H9 (cell line): ENCODE measurements at regions not wholly inside any gene's neighbourhood (a gene's known extent, or its start where the extent isn't known, plus 50 kb on each side); places are given as distances from the start of the nearest gene placed in this dataset.

Source experiments
- DNase-seq: peaks from one replicate; pipeline ENCODE4 v3.0.0-alpha.2; 2017
- H2AFZ ChIP-seq: one replicate; pipeline ENCODE4 v1.6.1; 2013; ENCODE audit warnings: mild to moderate bottlenecking, low read length, control low read depth, moderate library complexity
- H2AK5ac ChIP-seq: 2 replicates; pipeline ENCODE4 v1.6.1; 2013; ENCODE audit warnings: low read length, control low read depth, mixed read lengths; ENCODE audit not compliant: insufficient read length
- H2BK120ac ChIP-seq: one replicate; pipeline ENCODE4 v1.6.1; 2013; ENCODE audit warnings: low read depth, mild to moderate bottlenecking, low read length, control low read depth, inconsistent platforms; ENCODE audit not compliant: poor library complexity, severe bottlenecking
- H2BK12ac ChIP-seq: 2 replicates; pipeline ENCODE4 v1.6.1; 2013; ENCODE audit warnings: low read length, control low read depth, mixed read lengths, low read depth; ENCODE audit not compliant: insufficient read length
- H2BK15ac ChIP-seq: 2 replicates; pipeline ENCODE4 v1.6.1; 2013; ENCODE audit warnings: low read depth, low read length, control low read depth
- H2BK20ac ChIP-seq: one replicate; pipeline ENCODE4 v1.6.1; 2013; ENCODE audit warnings: low read depth, mild to moderate bottlenecking, low read length, control low read depth, inconsistent platforms; ENCODE audit not compliant: poor library complexity, severe bottlenecking
- H2BK5ac ChIP-seq: 2 replicates; pipeline ENCODE4 v1.6.1; 2013; ENCODE audit warnings: low read length, control low read depth, mixed read lengths; ENCODE audit not compliant: insufficient read length
- H3K14ac ChIP-seq: 2 replicates; pipeline ENCODE4 v1.6.1; 2013; ENCODE audit warnings: low read length, control low read depth; ENCODE audit not compliant: insufficient read depth
- H3K18ac ChIP-seq: 2 replicates; pipeline ENCODE4 v1.6.1; 2013; ENCODE audit warnings: low read depth, mild to moderate bottlenecking, mixed read lengths, low read length, control low read depth; ENCODE audit not compliant: insufficient read length
- H3K23ac ChIP-seq: 2 replicates; pipeline ENCODE4 v1.6.1; 2013; ENCODE audit warnings: low read length, control low read depth, mixed read lengths, low read depth; ENCODE audit not compliant: insufficient read length
- H3K23me2 ChIP-seq: 2 replicates; pipeline ENCODE4 v1.6.1; 2013; ENCODE audit warnings: low read depth, mild to moderate bottlenecking, mixed read lengths, low read length, control low read depth; ENCODE audit not compliant: insufficient read length, poor library complexity, severe bottlenecking
- H3K27ac ChIP-seq: 2 replicates; pipeline ENCODE4 v1.5.1; 2013; ENCODE audit warnings: low read length, control low read depth, mixed read lengths, low read depth; ENCODE audit not compliant: insufficient read length
- H3K27me3 ChIP-seq: 2 replicates; pipeline ENCODE4 v1.6.1; 2013; ENCODE audit warnings: low read length, control low read depth, inconsistent platforms; ENCODE audit not compliant: insufficient read depth
- H3K4ac ChIP-seq: 2 replicates; pipeline ENCODE4 v1.6.1; 2013; ENCODE audit warnings: low read depth, mild to moderate bottlenecking, control low read depth, inconsistent platforms, low read length, moderate library complexity
- H3K4me1 ChIP-seq: 2 replicates; pipeline ENCODE4 v1.6.1; 2013; ENCODE audit warnings: low read length, control low read depth, inconsistent platforms; ENCODE audit not compliant: insufficient read depth
- H3K4me2 ChIP-seq: 2 replicates; pipeline ENCODE4 v1.6.1; 2013; ENCODE audit warnings: low read length, control low read depth, mixed read lengths; ENCODE audit not compliant: insufficient read length, insufficient read depth
- H3K56ac ChIP-seq: 2 replicates; pipeline ENCODE4 v1.6.1; 2013; ENCODE audit warnings: low read depth, mild to moderate bottlenecking, mixed read lengths, low read length, control low read depth; ENCODE audit not compliant: insufficient read length
- H3K79me1 ChIP-seq: 2 replicates; pipeline ENCODE4 v1.6.1; 2013; ENCODE audit warnings: low read depth, mild to moderate bottlenecking, moderate library complexity, low read length, control low read depth, inconsistent platforms; ENCODE audit not compliant: insufficient read depth, poor library complexity, severe bottlenecking
- H3K79me2 ChIP-seq: 2 replicates; pipeline ENCODE4 v1.6.1; 2013; ENCODE audit warnings: low read length, control low read depth, inconsistent platforms; ENCODE audit not compliant: insufficient read depth
- H3K9ac ChIP-seq: 2 replicates; pipeline ENCODE4 v1.6.1; 2013; ENCODE audit warnings: low read length, control low read depth, mixed read lengths; ENCODE audit not compliant: insufficient read length; ENCODE audit errors: extremely low read depth
- H3K9me3 ChIP-seq: one replicate; pipeline ENCODE4 v1.6.1; 2013; ENCODE audit warnings: low read depth, low read length, inconsistent platforms; ENCODE audit not compliant: control insufficient read depth
- H3T11ph ChIP-seq: one replicate; pipeline ENCODE4 v1.6.1; 2013; ENCODE audit warnings: mild to moderate bottlenecking, low read length, control low read depth, inconsistent platforms
- H4K20me1 ChIP-seq: one replicate; pipeline ENCODE4 v1.6.1; 2013; ENCODE audit not compliant: control insufficient read depth, insufficient read length, insufficient read depth
- H4K5ac ChIP-seq: 2 replicates; pipeline ENCODE4 v1.6.1; 2013; ENCODE audit warnings: low read depth, mild to moderate bottlenecking, mixed read lengths, low read length, control low read depth; ENCODE audit not compliant: insufficient read length
- H4K8ac ChIP-seq: replicated peaks from 2 replicates; pipeline ENCODE4 v1.6.1; 2013; ENCODE audit warnings: low read length, control low read depth, mixed read lengths, low read depth; ENCODE audit not compliant: insufficient read length
- H4K91ac ChIP-seq: 2 replicates; pipeline ENCODE4 v1.6.1; 2013; ENCODE audit warnings: low read depth, mild to moderate bottlenecking, moderate library complexity, mixed read lengths, low read length, control low read depth; ENCODE audit not compliant: insufficient read length
- H3K27ac Mint-ChIP-seq, 3 experiments: 2 replicates in 2 of 3; 3 replicates in 1 of 3; pipeline ENCODE4 v1.8.0; 2020 to 2021; ENCODE audit warnings: mixed read lengths in 3 of 3, mild to moderate bottlenecking in 1 of 3, moderate library complexity in 1 of 3
- H3K27me3 Mint-ChIP-seq: 2 replicates; pipeline ENCODE4 v1.8.0; 2021; ENCODE audit warnings: low read depth, mild to moderate bottlenecking, moderate library complexity, mixed read lengths
- H3K36me3 Mint-ChIP-seq, 3 experiments: 2 replicates in 2 of 3; 3 replicates in 1 of 3; pipeline ENCODE4 v1.8.0; 2020 to 2021; ENCODE audit warnings: low read depth in 3 of 3, mixed read lengths in 3 of 3; ENCODE audit not compliant: insufficient read depth in 1 of 3
- H3K4me1 Mint-ChIP-seq, 2 experiments: 2 replicates each; pipeline ENCODE4 v1.8.0; 2020; ENCODE audit warnings: mixed read lengths in 2 of 2
- H3K4me3 Mint-ChIP-seq, 2 experiments: 2 replicates in 1 of 2; 3 replicates in 1 of 2; pipeline ENCODE4 v1.8.0; 2020 to 2021; ENCODE audit warnings: mild to moderate bottlenecking in 2 of 2, mixed read lengths in 2 of 2, moderate library complexity in 1 of 2
- H3K9me3 Mint-ChIP-seq, 2 experiments: 2 replicates in 1 of 2; 3 replicates in 1 of 2; pipeline ENCODE4 v1.8.0; 2020; ENCODE audit warnings: mild to moderate bottlenecking in 2 of 2, mixed read lengths in 2 of 2, moderate library complexity in 1 of 2
- CTCF ChIP-seq: fragments of 200-600 bp; sonication (generic); conservative IDR thresholded peaks from 3 replicates; pipeline ENCODE4 v1.8.0; 2021; ENCODE audit warnings: antibody characterized with exemption, mild to moderate bottlenecking
- WGBS: extraction: QIAGEN DNeasy Blood & Tissue Kit; methylation state at CpG from one replicate; pipeline ENCODE4 v1.1.7; 2013; ENCODE audit warnings: missing lambda C conversion rate, low lambda C conversion rate, mixed read lengths; ENCODE audit not compliant: insufficient read length; ENCODE audit errors: extremely low coverage; 5-methylcytosine and 5-hydroxymethylcytosine counted together

DNA sequence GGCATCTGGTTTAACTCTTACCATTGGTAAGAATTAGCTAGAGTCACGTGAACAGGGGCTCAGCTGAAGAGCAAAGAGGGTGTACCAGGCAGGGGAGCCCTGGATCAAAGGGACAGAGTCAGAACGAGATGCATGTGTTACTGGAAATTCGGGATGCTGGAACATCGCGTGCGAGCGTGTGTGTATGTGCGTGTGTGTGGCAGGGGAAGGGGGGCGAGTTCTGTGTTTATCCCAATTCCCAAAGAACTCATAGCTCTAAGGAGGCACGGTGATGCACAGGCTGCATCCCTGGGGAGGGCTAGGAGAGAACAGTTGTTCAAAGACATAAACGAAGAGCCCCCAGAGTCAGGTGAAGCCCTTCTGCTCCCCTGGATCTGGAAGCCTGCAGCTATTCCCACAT lies 353.3 kb downstream of the GADD45G start:
- H3K79me1 ChIP-seq = no peaks in the 10 kb centered on the region
- H2BK20ac ChIP-seq = no peak overlapping the region
- H2BK5ac ChIP-seq = no peak overlapping the region
- no peak overlapping the region for H3K27ac ChIP-seq
- H3K4me2 ChIP-seq = no peak overlapping the region
- H2BK120ac ChIP-seq = no peak overlapping the region
- H4K91ac ChIP-seq = no peak overlapping the region
- no peak overlapping the region for H3K9ac ChIP-seq
- H4K5ac ChIP-seq = no peak overlapping the region
- no peak for DNase-seq
- no peak overlapping the region for H2BK12ac ChIP-seq
- no peak overlapping the region for H3K23ac ChIP-seq
- H3K27me3 Mint-ChIP-seq = 0 out of 2 replicates have a peak, but pooled peaks cover 3% of the 10 kb centered on the region
- no peak overlapping the region for H4K8ac ChIP-seq
- no peak overlapping the region for H2AFZ ChIP-seq
- no peaks in the 10 kb centered on the region for H3K79me2 ChIP-seq
- H3K4me1 Mint-ChIP-seq = peaks cover under 1 to 2% of the 10 kb centered on the region in 2 experiments; a peak in 2 of 4 replicates
- no peak for TF ChIP-seq CTCF
- H3K9me3 Mint-ChIP-seq = peaks cover 1 to 2% of the 10 kb centered on the region in 2 experiments; a peak in 3 of 5 replicates
- no peak overlapping the region for H2BK15ac ChIP-seq
- no peak overlapping the region for H2AK5ac ChIP-seq
- no peak overlapping the region for H3K27ac Mint-ChIP-seq
- H3K27me3 ChIP-seq = no peaks in the 10 kb centered on the region
- H3K4me1 ChIP-seq = no peaks in the 10 kb centered on the region
- no peak overlapping the region for H3T11ph ChIP-seq
- H3K14ac ChIP-seq = no peak overlapping the region
- no peak overlapping the region for H3K18ac ChIP-seq
- H3K4ac ChIP-seq = no peak overlapping the region
- no peaks in the 10 kb centered on the region for H3K23me2 ChIP-seq
- H4K20me1 ChIP-seq = no peaks in the 10 kb centered on the region
- H3K36me3 Mint-ChIP-seq = peaks cover 0 to 3% (median 0%) of the 10 kb centered on the region in 3 experiments; a peak in 1 of 7 replicates
- no peak overlapping the region for H3K56ac ChIP-seq
- H3K9me3 ChIP-seq = no peaks in the 10 kb centered on the region
- no peak overlapping the region; a peak in 1 of 5 replicates for H3K4me3 Mint-ChIP-seq
- no CpG with 5 or more reads among the region's 11 CpGs for WGBS
